SHP77 treated with DMSO at 0.1 percent for 48 hours (cell line): ENCODE measurements at regions not wholly inside any gene's neighbourhood (a gene's known extent, or its start where the extent isn't known, plus 50 kb on each side); places are given as distances from the start of the nearest gene placed in this dataset.

Experiments used
- DNase-seq: peaks from one replicate; lab custom pipeline; 2025; lab: John Stamatoyannopoulos, UW

DNA sequence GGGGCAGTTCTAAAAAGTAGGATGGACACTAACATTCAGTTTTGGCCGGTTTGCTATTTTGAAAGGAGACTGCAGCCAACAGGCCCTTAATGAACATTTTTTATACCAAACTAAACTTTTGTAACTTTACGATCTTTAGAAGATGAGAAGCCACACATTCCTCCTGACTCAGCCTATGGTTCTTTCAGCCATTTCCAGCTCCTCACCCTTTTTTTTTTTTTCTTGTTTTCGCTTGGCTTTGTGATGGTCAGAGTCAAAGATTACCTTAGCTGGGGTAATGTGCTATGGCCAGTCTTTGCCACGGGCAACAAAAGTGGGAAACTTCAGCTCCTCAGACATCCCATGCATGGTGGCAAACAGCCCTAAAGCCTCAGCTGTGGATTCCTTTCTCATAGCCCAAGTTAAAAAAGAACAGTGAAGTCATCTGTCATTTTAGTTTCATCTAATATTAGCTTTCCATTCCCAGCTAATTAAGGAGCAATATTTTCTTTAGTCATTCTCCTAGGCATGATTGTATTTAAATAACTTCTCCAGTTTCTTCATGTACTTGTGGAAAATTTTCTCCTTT, 368.7 kb downstream of the MFSD1 start:
- DNase-seq, result no peak

DNA sequence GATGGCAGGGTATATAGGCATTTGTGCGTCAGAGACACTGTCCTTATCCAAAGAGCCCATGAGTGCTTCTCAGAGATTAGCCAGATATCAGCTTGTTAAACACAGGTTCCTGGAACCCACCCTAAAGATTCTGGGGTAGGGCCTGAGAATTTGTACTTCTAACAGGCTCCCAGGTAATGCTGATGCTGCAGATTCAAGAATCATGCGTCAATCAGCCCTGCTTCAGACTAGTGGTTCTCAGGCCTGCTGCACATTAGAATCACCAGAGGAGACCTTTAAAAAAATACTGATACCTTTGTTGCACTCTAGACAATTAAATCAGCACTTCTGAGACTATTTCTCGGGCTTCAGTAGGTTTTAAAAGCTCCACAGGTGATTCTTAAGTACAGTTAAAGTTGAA, 369.5 kb downstream of the MFSD1 start:
- DNase-seq, result no peak

DNA sequence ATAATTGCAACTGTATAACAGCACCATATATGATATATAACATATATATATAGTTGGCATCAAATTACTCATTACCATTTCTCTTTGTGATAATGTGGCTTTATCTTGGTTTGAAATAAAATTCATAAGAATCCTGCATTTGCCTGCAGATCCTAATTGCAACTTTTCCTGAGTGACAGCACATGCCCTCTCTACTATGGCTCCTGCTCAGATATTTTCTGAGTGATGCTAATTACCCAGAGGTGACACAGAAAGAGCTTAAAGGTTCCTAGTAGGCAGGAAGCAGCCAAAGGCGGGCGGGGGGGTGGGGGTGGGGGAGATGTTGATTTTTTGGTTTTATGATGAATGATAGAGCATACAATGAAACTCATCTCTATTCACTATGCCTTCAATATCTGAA, 370.6 kb downstream of the MFSD1 start:
- DNase-seq, result no peak

GRCh38 chr3:159174715-159175692, 373.1 kb downstream of the MFSD1 start:
- DNase-seq, result no peak

DNA sequence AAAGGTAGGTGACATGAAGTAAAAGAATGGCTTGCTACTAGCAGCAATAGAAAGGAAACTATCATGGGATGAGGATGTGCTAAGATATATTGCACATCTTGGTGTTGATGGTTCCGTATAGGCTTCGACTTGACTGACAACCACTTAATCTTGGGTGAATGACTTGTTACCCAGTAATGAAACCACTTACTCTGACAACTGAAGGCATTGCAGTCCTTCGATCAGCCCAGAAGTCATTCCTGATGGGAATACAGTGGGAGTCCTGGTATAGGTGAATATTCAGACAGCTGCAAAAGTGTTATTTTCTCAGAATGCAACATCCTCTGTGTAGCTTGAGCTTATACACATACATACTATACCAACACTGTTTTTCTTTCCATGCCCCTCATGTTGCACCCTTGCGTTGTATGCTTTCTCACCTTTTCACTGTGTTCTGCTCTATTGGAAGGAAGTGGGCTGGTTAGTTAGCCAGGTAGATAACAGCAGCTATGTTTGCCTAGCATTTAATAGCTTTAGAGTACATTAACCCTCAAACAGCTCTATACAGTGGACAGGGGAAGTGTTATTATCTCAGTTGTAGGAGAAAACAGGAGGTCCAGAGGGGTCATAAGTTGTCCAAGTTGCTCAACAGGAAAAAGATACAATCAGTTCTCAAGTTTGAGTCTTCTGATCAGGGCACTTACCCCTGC, 376.5 kb downstream of the MFSD1 start:
- DNase-seq, result no peak

DNA sequence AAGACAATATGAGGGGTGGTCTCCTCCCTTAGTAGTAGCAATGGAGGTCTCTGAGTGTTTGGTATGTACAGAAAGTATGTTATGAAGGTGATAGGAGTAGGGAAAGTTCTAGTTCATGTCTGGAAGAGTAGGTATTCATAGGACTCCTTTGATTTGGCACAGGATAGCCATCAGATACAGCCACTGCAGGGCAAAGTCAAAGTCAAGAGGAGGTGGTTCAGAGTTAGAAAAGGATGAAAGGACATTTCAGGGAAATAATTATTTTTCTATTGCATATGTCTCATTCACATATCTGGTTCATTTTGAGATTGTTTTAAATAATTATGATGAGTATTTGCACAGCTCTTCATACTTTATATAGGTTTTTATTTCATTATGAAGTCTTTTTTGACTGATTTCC, 381.1 kb downstream of the MFSD1 start:
- DNase-seq, result no peak

DNA sequence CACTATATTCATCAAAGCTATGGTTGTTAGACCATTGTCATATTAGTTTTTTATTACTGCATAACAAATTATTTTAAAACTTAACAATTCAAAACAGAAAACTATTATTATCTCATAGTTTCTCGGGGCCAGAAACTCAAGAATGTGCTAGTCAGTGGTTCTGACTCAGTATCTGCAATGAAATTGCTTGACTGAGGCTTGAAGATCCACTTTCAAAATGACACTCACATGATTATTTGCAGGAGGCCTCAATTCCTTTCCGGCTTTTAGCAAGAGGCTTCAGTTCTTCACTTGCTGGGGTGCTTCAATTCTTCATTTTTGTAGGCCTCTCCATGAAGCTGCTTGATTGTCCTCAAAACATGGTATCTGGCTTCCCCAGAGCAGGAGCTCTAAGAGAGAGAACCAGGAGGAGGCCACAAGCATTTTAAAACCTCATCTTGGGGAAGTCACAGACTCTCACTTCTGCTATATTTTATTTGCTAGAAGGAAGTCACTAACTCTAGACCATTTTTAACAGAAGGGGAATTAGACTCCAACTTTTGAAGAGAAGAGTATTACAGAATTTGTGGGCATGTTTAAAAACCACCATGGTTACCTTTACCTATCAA, 383.7 kb downstream of the MFSD1 start:
- no peak for DNase-seq

- DNase-seq, result no peak
These were observed 384.7 kb downstream of the MFSD1 start for GRCh38 chr3:159186581-159186980.

- no peak for DNase-seq
These were observed 385.4 kb downstream of the MFSD1 start for GRCh38 chr3:159187232-159187631.

- DNase-seq, result no peak
These were observed 385.9 kb downstream of the MFSD1 start for GRCh38 chr3:159187706-159188105.

DNA sequence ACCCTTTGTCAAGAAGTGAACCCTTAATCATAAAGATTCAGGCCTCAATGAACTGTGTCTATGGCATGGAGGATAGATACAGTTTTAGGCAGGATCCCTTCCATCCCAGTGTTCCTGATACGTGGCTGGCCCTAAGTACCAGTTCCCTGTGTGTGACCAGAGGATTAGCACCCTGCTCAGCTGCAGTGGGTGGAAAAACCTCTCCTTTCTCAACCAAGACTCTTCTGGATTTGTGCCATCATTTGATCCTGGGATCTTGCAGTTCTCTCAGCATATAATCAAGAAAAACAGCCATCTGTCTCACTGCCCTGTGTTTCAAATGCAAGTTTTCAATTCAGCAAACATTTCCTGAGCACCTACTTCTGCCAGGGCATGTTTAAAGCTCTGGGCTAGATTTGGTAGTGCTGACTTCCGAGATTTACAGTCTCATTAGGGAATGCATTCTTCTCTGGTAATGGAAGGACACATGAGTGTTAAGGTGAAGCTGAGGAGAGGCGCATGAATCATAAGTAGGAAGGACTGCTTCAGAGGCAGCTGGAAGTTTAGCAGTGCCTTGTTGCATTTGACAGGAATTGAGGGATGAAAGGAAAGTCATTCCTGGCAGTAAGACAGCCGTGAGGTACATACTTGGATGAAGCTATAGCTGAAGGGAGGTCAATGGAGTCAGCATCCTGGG, 388.3 kb downstream of the MFSD1 start:
- DNase-seq, result no peak

- DNase-seq, result no peak
These were observed 389.6 kb downstream of the MFSD1 start for GRCh38 chr3:159191447-159191846.

DNA sequence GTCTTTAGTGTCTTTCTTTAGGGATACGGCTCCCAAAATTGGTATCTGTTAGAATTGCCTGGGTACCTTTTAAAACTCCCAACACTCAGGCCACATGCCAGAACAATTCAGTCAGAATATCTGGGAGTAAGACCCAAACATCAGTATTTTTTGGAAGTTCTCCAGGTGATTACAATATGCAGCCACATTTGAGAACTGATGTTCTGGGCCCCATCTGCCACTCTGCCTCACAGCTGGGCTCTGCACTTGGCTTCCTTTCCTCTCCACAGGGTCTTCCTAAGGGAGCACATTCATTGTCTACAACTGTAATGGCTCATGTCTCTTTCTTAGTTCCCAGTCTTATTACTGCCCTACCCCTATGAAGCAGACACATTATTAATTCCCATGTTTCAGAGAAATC, 394.5 kb downstream of the MFSD1 start:
- DNase-seq, result no peak

DNA sequence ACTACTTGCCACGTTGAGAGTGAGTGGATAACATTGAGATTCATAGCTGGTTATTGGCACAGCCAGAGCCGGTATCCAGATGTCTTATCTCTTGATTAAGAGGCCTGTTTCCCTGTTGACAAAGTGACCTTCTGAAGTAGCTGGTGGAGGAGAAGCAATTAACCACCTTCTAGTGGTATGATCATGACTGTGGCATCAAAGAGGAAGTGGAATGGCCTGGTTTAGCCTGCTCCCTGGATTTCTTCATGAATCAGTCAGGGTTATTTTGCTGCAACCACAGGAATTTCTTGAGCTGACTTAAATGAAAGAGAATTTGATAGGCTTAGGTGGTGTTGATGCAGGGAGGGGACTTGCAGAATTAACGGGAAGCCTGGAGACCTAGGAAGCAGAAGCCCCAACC, 398.3 kb downstream of the MFSD1 start:
- DNase-seq, result no peak

- DNase-seq, result no peak
These were observed 406.2 kb downstream of the MFSD1 start for GRCh38 chr3:159208050-159208449.

- DNase-seq, result no peak
These were observed 407.6 kb downstream of the MFSD1 start for GRCh38 chr3:159209459-159209858.

- no peak for DNase-seq
These were observed 408.5 kb downstream of the MFSD1 start for GRCh38 chr3:159210336-159210735.

GRCh38 chr3:159216311-159216710, 414.5 kb downstream of the MFSD1 start:
- DNase-seq, result no peak

DNA sequence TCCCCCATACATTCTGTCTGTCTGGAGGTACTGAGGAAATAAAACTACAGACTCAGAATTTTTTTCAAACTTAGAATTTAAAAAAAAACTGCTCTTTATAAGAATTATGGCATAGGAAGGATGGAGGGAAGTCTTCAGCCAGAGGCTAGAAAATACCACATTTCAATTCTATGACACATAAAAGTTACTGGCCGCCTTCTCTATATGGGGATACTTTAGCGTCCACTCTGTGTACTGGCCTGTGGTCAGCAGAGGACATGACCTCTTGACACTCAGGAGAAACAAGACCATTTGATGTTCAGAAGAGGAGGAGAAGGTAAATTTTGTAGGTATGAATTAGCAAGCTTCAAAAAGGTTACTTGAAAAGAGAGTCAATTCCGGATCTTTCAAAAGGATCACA, 417.4 kb downstream of the MFSD1 start:
- DNase-seq, result no peak

GRCh38 chr3:159221335-159221734, 419.5 kb downstream of the MFSD1 start:
- no peak for DNase-seq

DNA sequence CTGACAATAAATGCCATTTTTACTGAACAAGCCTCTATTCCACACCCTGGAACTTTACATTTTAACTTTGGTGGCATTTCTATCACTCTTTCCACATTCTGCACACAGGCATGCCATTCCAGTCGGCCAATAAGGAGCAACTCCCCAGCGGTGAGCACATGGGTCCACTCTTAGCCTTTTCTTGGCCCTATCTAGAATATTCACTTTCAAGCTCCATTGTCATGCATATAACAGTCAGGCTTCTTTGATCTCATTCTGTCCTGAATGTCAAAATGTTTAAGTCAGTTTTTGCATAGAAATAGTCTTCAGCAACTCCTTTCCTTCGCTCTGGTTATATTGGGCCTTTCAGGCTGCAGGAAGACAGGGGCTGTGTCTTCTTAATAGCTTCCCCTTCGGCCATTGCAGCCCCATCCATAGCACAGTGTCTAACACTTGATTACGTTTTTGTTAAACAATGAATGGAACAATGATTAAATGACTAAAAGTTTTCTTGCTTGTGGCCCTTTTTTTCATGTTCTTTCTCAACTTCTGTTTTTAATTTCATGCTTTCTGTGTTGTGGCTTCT, 427.3 kb downstream of the MFSD1 start:
- no peak for DNase-seq

DNA sequence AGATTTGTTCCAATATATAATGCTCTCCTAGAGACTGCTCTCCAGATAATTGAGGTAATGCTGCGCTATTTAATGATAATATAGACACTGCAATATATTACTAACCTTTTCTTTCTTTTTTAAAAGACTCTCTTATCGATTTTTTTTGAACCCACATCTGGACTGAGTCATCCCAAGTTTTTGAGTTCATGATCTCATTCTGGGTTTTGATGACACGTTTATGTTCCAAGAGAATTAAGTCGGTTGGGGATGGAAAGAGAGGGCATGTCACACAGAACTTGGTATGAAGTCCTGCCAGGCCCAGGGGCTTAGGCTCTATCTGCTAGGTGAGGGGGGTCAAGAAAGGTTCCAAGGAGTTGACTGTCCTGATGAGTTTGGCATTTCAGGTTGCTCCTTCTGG, 431.1 kb downstream of the MFSD1 start:
- DNase-seq, result no peak
